OCI-LY7 (cell line): ENCODE measurements at regions not wholly inside any gene's neighbourhood (a gene's known extent, or its start where the extent isn't known, plus 50 kb on each side); places are given as distances from the start of the nearest gene placed in this dataset.

Experiments
- BruUV-seq: library from RNA; stranded (reverse); fragments of 400-500 nt; replicated peaks from 2 replicates; lab custom pipeline; 2021; lab: Mats Ljungman, UMichigan
- CTCF ChIA-PET: fragments of 300-600 bp; sonication (Branson Sonifier 250); formaldehyde crosslinking; loops from one replicate; lab custom pipeline; 2022; ENCODE audit warnings: antibody characterized with exemption; ENCODE audit not compliant: unreplicated experiment; lab: Charles Lee
- POLR2A ChIA-PET: fragments of 300-600 bp; sonication (Branson Sonifier 250); formaldehyde crosslinking; loops from one replicate; lab custom pipeline; 2022; ENCODE audit warnings: antibody characterized with exemption; lab: Charles Lee
- DNase-seq: peaks from one replicate; pipeline ENCODE4 v3.0.0-alpha.2; 2015; ENCODE audit warnings: low spot score
- H2AFZ ChIP-seq: fragments of 200-600 bp; sonication (generic), shearing (Covaris generic); 2 replicates; pipeline ENCODE4 v1.6.1; 2014; ENCODE audit warnings: mild to moderate bottlenecking, antibody characterized with exemption, low read length, moderate library complexity
- H3K27ac ChIP-seq: fragments of 200-600 bp; sonication (generic); 2 replicates; pipeline ENCODE4 v1.5.1; 2014; ENCODE audit warnings: mixed run types, low read depth, mild to moderate bottlenecking, moderate library complexity, low read length, inconsistent platforms; ENCODE audit not compliant: poor library complexity, severe bottlenecking
- H3K36me3 ChIP-seq: fragments of 200-600 bp; sonication (generic); 2 replicates; pipeline ENCODE4 v1.6.1; 2014; ENCODE audit warnings: mild to moderate bottlenecking, antibody characterized with exemption, low read length, moderate library complexity, mixed read lengths; ENCODE audit not compliant: insufficient read depth
- H3K4me1 ChIP-seq: fragments of 200-600 bp; sonication (generic); 2 replicates; pipeline ENCODE4 v1.5.1; 2014; ENCODE audit warnings: mild to moderate bottlenecking, low read length; ENCODE audit not compliant: insufficient read depth, poor library complexity, severe bottlenecking
- H3K4me2 ChIP-seq: fragments of 200-600 bp; sonication (generic); 2 replicates; pipeline ENCODE4 v1.6.1; 2014; ENCODE audit warnings: mild to moderate bottlenecking, low read length
- H3K4me3 ChIP-seq: fragments of 200-600 bp; sonication (generic); 2 replicates; pipeline ENCODE4 v1.5.1; 2014; ENCODE audit warnings: mild to moderate bottlenecking, low read depth, low read length; ENCODE audit not compliant: poor library complexity, severe bottlenecking
- H3K79me2 ChIP-seq: fragments of 200-600 bp; sonication (generic); 2 replicates; pipeline ENCODE4 v1.6.1; 2016; ENCODE audit warnings: low read depth, mild to moderate bottlenecking, low read length, moderate library complexity, mixed read lengths; ENCODE audit not compliant: insufficient read depth
- H3K9me2 ChIP-seq: fragments of 200-600 bp; sonication (generic); 2 replicates; pipeline ENCODE4 v1.6.1; 2016; ENCODE audit warnings: mild to moderate bottlenecking, low read length, mixed read lengths; ENCODE audit not compliant: insufficient read depth
- H3K9me3 ChIP-seq: fragments of 200-600 bp; sonication (generic); 2 replicates; pipeline ENCODE4 v1.6.1; 2014; ENCODE audit warnings: mild to moderate bottlenecking, mixed run types, low read length, mixed read lengths
- H4K20me1 ChIP-seq: fragments of 200-600 bp; sonication (generic); 2 replicates; pipeline ENCODE4 v1.6.1; 2014; ENCODE audit warnings: mild to moderate bottlenecking, antibody characterized with exemption, low read length, moderate library complexity, mixed read lengths; ENCODE audit not compliant: insufficient read depth
- CTCF ChIP-seq: fragments of 200-600 bp; sonication (generic); conservative IDR thresholded peaks from 2 replicates; pipeline ENCODE4 v1.5.1; 2014; ENCODE audit warnings: mild to moderate bottlenecking, antibody characterized with exemption, low read length, moderate library complexity, mixed read lengths
- EZH2phosphoT487 ChIP-seq: fragments of 200-600 bp; sonication (generic); IDR thresholded peaks from 2 replicates; pipeline ENCODE4 v1.6.1; 2018; ENCODE audit warnings: low read depth, borderline replicate concordance, mild to moderate bottlenecking, mixed run types, antibody characterized with exemption, low read length, moderate library complexity, mixed read lengths
- intact Hi-C: fragments of 100-400 bp; cut with micrococcal nuclease; formaldehyde crosslinking; loops from one replicate; pipeline ENCODE4 v1.10.0; 2022; ENCODE audit not compliant: unreplicated experiment

GRCh38 chr2:58497168-58497567 lies 256.0 kb upstream of the FANCL start:
- Histone ChIP-seq H3K36me3 (no peaks in the 10 kb centered on the region), H3K27ac (no peak overlapping the region), H3K4me3 (no peak overlapping the region), H3K4me2 (no peak overlapping the region), H3K4me1 (no peaks in the 10 kb centered on the region), H2AFZ (no peak overlapping the region), H3K9me3 (no peaks in the 10 kb centered on the region), H4K20me1 (no peaks in the 10 kb centered on the region), H3K9me2 (no peaks in the 10 kb centered on the region), H3K79me2 (no peaks in the 10 kb centered on the region)
- CTCF ChIA-PET, result no interaction called here
- intact Hi-C loops, result no loop called here
- TF ChIP-seq CTCF, result no peak
- no peak for TF ChIP-seq EZH2phosphoT487
- DNase-seq, result no peak
- POLR2A ChIA-PET, result no interaction called here
- no TSS peak for BruUV-seq

- TF ChIP-seq CTCF (no peak), EZH2phosphoT487 (no peak)
- no peak overlapping the region for H2AFZ ChIP-seq
- H4K20me1 ChIP-seq, result no peaks in the 10 kb centered on the region
- ChIA-PET POLR2A (interaction anchor here (0.8 kb wide), 1 partner anchor 87 kb away, joined by 3 read pairs; no protein-coding TSS in a partner anchor), CTCF (no interaction called here)
- no peaks in the 10 kb centered on the region for H3K4me1 ChIP-seq
- no peak for DNase-seq
- no peak overlapping the region for H3K4me3 ChIP-seq
- no peak overlapping the region for H3K27ac ChIP-seq
- H3K4me2 ChIP-seq, result no peak overlapping the region
- intact Hi-C loops, result no loop called here
- H3K36me3 ChIP-seq, result no peaks in the 10 kb centered on the region
- no peaks in the 10 kb centered on the region for H3K9me2 ChIP-seq
- no TSS peak for BruUV-seq
- no peaks in the 10 kb centered on the region for H3K9me3 ChIP-seq
- H3K79me2 ChIP-seq, result no peaks in the 10 kb centered on the region
These were observed 254.7 kb upstream of the FANCL start for GRCh38 chr2:58495806-58496205.

GRCh38 chr2:58494071-58494501 lies 253.0 kb upstream of the FANCL start:
- Histone ChIP-seq H3K27ac (no peak overlapping the region), H3K36me3 (no peaks in the 10 kb centered on the region), H3K4me1 (no peaks in the 10 kb centered on the region), H3K4me3 (no peak overlapping the region), H3K4me2 (no peak overlapping the region), H2AFZ (no peak overlapping the region), H3K9me3 (no peaks in the 10 kb centered on the region), H3K79me2 (no peaks in the 10 kb centered on the region), H3K9me2 (no peaks in the 10 kb centered on the region), H4K20me1 (no peaks in the 10 kb centered on the region)
- no peak for DNase-seq
- BruUV-seq, result no TSS peak
- ChIA-PET CTCF (no interaction called here), POLR2A (interaction anchor here (0.6 kb wide), 1 partner anchor 57 kb away, joined by 3 read pairs; no protein-coding TSS in a partner anchor)
- no peak for TF ChIP-seq CTCF
- intact Hi-C loops, result no loop called here
